DND-41 (cell line): ENCODE measurements at regions not wholly inside any gene's neighbourhood (a gene's known extent, or its start where the extent isn't known, plus 50 kb on each side); places are given as distances from the start of the nearest gene placed in this dataset.
"Not testable (repeated sequence)": the region's sequence is repeated elsewhere in the genome, so short reads cannot be mapped to it uniquely, and the experiment has no call there.

Experiments
- ATAC-seq: fragments of 200-7000 bp; cut with Tn5 transposase; 3 replicates; pipeline ENCODE4 v1.9.1; 2021; ENCODE audit warnings: low read depth; ENCODE audit not compliant: insufficient read depth
- DNase-seq: peaks from one replicate; pipeline ENCODE4 v3.0.0-alpha.2; 2020
- H2AFZ ChIP-seq: 2 replicates; pipeline ENCODE4 v1.6.0; 2012; ENCODE audit warnings: low read depth, low read length
- H3K27ac ChIP-seq: 2 replicates; pipeline ENCODE4 v1.5.1; 2012; ENCODE audit warnings: low read length, inconsistent platforms
- H3K27me3 ChIP-seq: fragments of 200-600 bp; sonication (generic); 2 replicates; pipeline ENCODE4 v1.6.0; 2012; ENCODE audit warnings: low read length, mild to moderate bottlenecking, inconsistent platforms; ENCODE audit not compliant: insufficient read depth, poor library complexity
- H3K36me3 ChIP-seq: 2 replicates; pipeline ENCODE4 v1.5.1; 2012; ENCODE audit warnings: low read length, inconsistent platforms; ENCODE audit not compliant: insufficient read depth
- H3K4me1 ChIP-seq: 2 replicates; pipeline ENCODE4 v1.5.1; 2012; ENCODE audit warnings: mild to moderate bottlenecking, low read length; ENCODE audit not compliant: insufficient read depth
- H3K4me2 ChIP-seq: 2 replicates; pipeline ENCODE4 v1.6.0; 2012; ENCODE audit warnings: mild to moderate bottlenecking, moderate library complexity, low read length, inconsistent platforms; ENCODE audit not compliant: insufficient read depth
- H3K4me3 ChIP-seq, 2 experiments: fragments of 200-600 bp in 1 of 2; shearing (Covaris generic) in 1 of 2; 2 replicates each; pipeline ENCODE4 v1.5.1; 2012 to 2016; ENCODE audit warnings: inconsistent platforms in 2 of 2, low read length in 2 of 2, mild to moderate bottlenecking in 2 of 2, low read depth in 1 of 2, moderate library complexity in 1 of 2
- H3K79me2 ChIP-seq: 2 replicates; pipeline ENCODE4 v1.6.0; 2012; ENCODE audit warnings: low read length, inconsistent platforms; ENCODE audit not compliant: insufficient read depth
- H3K9ac ChIP-seq: 2 replicates; pipeline ENCODE4 v1.6.0; 2012; ENCODE audit warnings: low read depth, mild to moderate bottlenecking, inconsistent platforms, low read length, moderate library complexity
- H3K9me3 ChIP-seq: 2 replicates; pipeline ENCODE4 v1.5.1; 2012; ENCODE audit warnings: low read length, moderate library complexity, mild to moderate bottlenecking, inconsistent platforms; ENCODE audit not compliant: insufficient read depth, severe bottlenecking
- H4K20me1 ChIP-seq: 2 replicates; pipeline ENCODE4 v1.6.0; 2012; ENCODE audit warnings: low read length; ENCODE audit not compliant: insufficient read depth
- CTCF ChIP-seq: IDR thresholded peaks from 2 replicates; pipeline ENCODE4 v1.5.1; 2012; ENCODE audit warnings: borderline replicate concordance, low read length, moderate library complexity, mild to moderate bottlenecking; ENCODE audit not compliant: poor library complexity, severe bottlenecking; ENCODE audit errors: extremely low read depth
- EZH2 ChIP-seq: IDR thresholded peaks from 3 replicates; pipeline ENCODE4 v1.6.1; 2012; ENCODE audit warnings: borderline replicate concordance, low read depth, mild to moderate bottlenecking, moderate library complexity, low read length, inconsistent platforms; ENCODE audit not compliant: severe bottlenecking

- Histone ChIP-seq H3K27me3 (no peaks in the 10 kb centered on the region), H3K36me3 (no peaks in the 10 kb centered on the region), H3K9me3 (no peaks in the 10 kb centered on the region), H3K4me1 (peaks cover 9% of the 10 kb centered on the region; the same call in 1 of the 2 replicates), H2AFZ (no peak overlapping the region), H3K4me3 (no peak overlapping the region), H3K9ac (no peak overlapping the region), H4K20me1 (no peaks in the 10 kb centered on the region), H3K4me2 (no peak overlapping the region), H3K79me2 (no peaks in the 10 kb centered on the region), H3K27ac (no peak overlapping the region)
- DNase-seq (no peak), ATAC-seq (no peak)
- no peak for TF ChIP-seq EZH2
- no peak for TF ChIP-seq CTCF
Measured at GRCh38 chr6:119728220-119728750, 378.7 kb upstream of the MAN1A1 start.

GRCh38 chr6:119727504-119728219 is 378.1 kb upstream of the MAN1A1 start:
- H3K27ac ChIP-seq: no peak overlapping the region
- H3K4me2 ChIP-seq: no peak overlapping the region
- no peaks in the 10 kb centered on the region for H3K36me3 ChIP-seq
- TF ChIP-seq CTCF (no peak), EZH2 (no peak)
- H3K9ac ChIP-seq: no peak overlapping the region
- no peak overlapping the region for H3K4me3 ChIP-seq
- DNase-seq (no peak), ATAC-seq (no peak)
- no peak overlapping the region; the same call in 1 of the 2 replicates for H2AFZ ChIP-seq
- no peaks in the 10 kb centered on the region for H4K20me1 ChIP-seq
- H3K79me2 ChIP-seq: no peaks in the 10 kb centered on the region
- no peaks in the 10 kb centered on the region for H3K9me3 ChIP-seq
- H3K4me1 ChIP-seq: peaks cover 9% of the 10 kb centered on the region; the same call in 1 of the 2 replicates
- H3K27me3 ChIP-seq: no peaks in the 10 kb centered on the region

DNA sequence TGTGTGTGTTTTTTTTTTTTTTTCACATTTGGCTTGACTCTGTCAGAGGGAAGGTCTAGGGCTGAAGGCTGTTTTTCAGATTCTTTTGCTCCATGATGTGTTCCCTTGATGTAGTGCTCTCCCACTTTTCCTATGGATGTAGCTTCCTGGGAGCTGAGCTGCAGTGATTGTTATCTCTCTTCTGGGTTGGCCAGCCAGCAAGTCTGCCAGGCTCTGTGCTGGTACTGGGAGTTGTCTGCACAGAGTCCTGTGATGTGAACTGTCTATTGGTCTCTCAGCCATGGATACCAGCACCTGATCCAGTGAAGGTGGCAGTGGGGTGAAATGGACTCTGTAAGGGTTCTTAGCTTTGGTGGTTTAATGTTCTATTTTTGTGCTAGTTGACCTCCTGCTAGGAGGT is 377.4 kb upstream of the MAN1A1 start:
- DNase-seq, H3K4me1 ChIP-seq, H3K27me3 ChIP-seq, ATAC-seq, H4K20me1 ChIP-seq, H3K4me2 ChIP-seq, H2AFZ ChIP-seq, H3K9me3 ChIP-seq, H3K9ac ChIP-seq, H3K27ac ChIP-seq, H3K36me3 ChIP-seq, H3K4me3 ChIP-seq, H3K79me2 ChIP-seq: not testable (repeated sequence)

- Histone ChIP-seq H3K79me2 (no peaks in the 10 kb centered on the region), H3K36me3 (no peaks in the 10 kb centered on the region), H3K4me3 (no peak overlapping the region), H4K20me1 (no peaks in the 10 kb centered on the region), H3K4me1 (peaks cover 9% of the 10 kb centered on the region; the same call in 1 of the 2 replicates), H3K9ac (no peak overlapping the region), H2AFZ (no peak overlapping the region), H3K27ac (no peak overlapping the region), H3K27me3 (no peaks in the 10 kb centered on the region), H3K9me3 (no peaks in the 10 kb centered on the region), H3K4me2 (no peak overlapping the region)
- ATAC-seq (no peak), DNase-seq (no peak)
- TF ChIP-seq CTCF (no peak), EZH2 (no peak)
Measured at GRCh38 chr6:119726086-119726485, 376.5 kb upstream of the MAN1A1 start.
